Psoas muscle (tissue), 7 donors: ENCODE measurements at regions not wholly inside any gene's neighbourhood (a gene's known extent, or its start where the extent isn't known, plus 50 kb on each side); places are given as distances from the start of the nearest gene placed in this dataset.
"Not testable (repeated sequence)": the region's sequence is repeated elsewhere in the genome, so short reads cannot be mapped to it uniquely, and the experiment has no call there.

Experiments used
- ATAC-seq, 4 donors: fragments of 200-7000 bp; cut with Tn5 transposase; one replicate each; pipeline ENCODE4 v1.9.1; 2020; ENCODE audit warnings: moderate library complexity in 3 of 4, mild to moderate bottlenecking in 2 of 4
- DNase-seq, 2 donors: peaks; one replicate each; pipeline ENCODE4 v3.0.0-alpha.2; 2020
- H3K27ac ChIP-seq: fragments of 200-600 bp; one replicate; pipeline ENCODE4 v1.8.0; 2022
- H3K27me3 ChIP-seq, 3 donors: fragments of 200-600 bp in 1 of 3; one replicate each; pipeline versions ENCODE4 v1.6.1 to v1.8.0; 2013 to 2022; ENCODE audit warnings: low read length in 2 of 3, mild to moderate bottlenecking in 2 of 3, moderate library complexity in 1 of 3; ENCODE audit not compliant: insufficient read depth in 3 of 3
- H3K36me3 ChIP-seq, 2 donors: fragments of 200-600 bp in 1 of 2; one replicate each; pipeline versions ENCODE4 v1.6.1 to v1.8.0; 2013 to 2022; ENCODE audit warnings: low read depth in 1 of 2, mild to moderate bottlenecking in 1 of 2, moderate library complexity in 1 of 2; ENCODE audit not compliant: insufficient read depth in 1 of 2
- H3K4me1 ChIP-seq: fragments of 200-600 bp; one replicate; pipeline ENCODE4 v1.8.0; 2022
- H3K4me3 ChIP-seq: fragments of 200-600 bp; one replicate; pipeline ENCODE4 v1.8.0; 2022; ENCODE audit warnings: mild to moderate bottlenecking
- H3K9me3 ChIP-seq: fragments of 200-600 bp; one replicate; pipeline ENCODE4 v1.8.0; 2022
- WGBS, 3 donors: extraction: QIAGEN DNeasy Blood & Tissue Kit; methylation state at CpG; one replicate each; pipeline versions ENCODE4 v1.1.6 to v1.1.7; 2013; 5-methylcytosine and 5-hydroxymethylcytosine counted together
- intact Hi-C, 2 donors: fragments of 100-400 bp; cut with DNase I; formaldehyde crosslinking; loops; one replicate each; pipeline versions ENCODE4 v1.11.0 to v1.14.2; 2022
- TF ChIP-seq, protein P1 (sequence below): fragments of 200-600 bp; IDR thresholded peaks from one replicate; pipeline ENCODE4 v1.8.0; 2022; ENCODE audit warnings: antibody characterized with exemption
- donor health status: healthy with polysubstance abuse.
- donor health status: DM: no; HTN: no; CAD: no; lungs with moderate emphysema.
- donor health status: Bipolar disorder and iron deficiency.
- donor health status: healthy.
- donor health status: DM: yes; HTN: yes; CAD: no.
- donor health status: DM: no; HTN: no; CAD: no.
- donor health status: DM: yes; HTN: yes; CAD: no.

DNA sequence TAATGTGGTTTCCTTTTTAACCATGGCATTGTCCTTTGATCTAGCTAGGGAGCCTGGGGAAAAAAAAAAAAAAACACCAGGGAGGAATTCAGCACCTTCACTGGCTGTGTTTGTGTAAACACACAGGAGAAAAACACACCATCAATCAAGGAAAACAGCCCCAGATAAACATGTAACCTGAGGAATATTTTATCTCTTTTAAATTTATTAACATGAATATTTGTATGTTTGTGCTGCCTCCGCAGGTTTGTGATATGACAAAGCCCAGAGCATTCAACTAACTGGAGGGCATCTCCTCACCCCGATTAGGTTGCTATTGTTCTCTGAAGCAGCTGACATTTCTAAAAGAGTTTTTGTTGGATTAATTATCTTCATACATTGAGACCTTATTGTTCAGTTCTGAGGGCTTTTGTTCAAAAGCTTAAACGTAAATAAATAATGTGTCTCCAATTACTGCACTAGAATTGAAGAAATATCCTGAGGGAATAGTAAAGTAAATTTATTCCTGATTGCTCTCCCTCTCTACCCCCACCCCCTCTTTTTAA, 89.4 kb upstream of the SEMA3E start:
- H3K36me3 ChIP-seq, result no peaks in the 10 kb centered on the region
- no peak overlapping the region for H3K4me3 ChIP-seq
- DNase-seq (no peak), ATAC-seq (no peak)
- TF ChIP-seq, protein P1, sequence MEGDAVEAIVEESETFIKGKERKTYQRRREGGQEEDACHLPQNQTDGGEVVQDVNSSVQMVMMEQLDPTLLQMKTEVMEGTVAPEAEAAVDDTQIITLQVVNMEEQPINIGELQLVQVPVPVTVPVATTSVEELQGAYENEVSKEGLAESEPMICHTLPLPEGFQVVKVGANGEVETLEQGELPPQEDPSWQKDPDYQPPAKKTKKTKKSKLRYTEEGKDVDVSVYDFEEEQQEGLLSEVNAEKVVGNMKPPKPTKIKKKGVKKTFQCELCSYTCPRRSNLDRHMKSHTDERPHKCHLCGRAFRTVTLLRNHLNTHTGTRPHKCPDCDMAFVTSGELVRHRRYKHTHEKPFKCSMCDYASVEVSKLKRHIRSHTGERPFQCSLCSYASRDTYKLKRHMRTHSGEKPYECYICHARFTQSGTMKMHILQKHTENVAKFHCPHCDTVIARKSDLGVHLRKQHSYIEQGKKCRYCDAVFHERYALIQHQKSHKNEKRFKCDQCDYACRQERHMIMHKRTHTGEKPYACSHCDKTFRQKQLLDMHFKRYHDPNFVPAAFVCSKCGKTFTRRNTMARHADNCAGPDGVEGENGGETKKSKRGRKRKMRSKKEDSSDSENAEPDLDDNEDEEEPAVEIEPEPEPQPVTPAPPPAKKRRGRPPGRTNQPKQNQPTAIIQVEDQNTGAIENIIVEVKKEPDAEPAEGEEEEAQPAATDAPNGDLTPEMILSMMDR, result no peak
- no peaks in the 10 kb centered on the region for H3K4me1 ChIP-seq
- H3K27me3 ChIP-seq, result no peaks in the 10 kb centered on the region
- no peak overlapping the region for H3K27ac ChIP-seq
- intact Hi-C loops, result no loop called here
- H3K9me3 ChIP-seq, result no peaks in the 10 kb centered on the region
- WGBS, 3 donors, result 39 to 41% (median 41%) methylated on average over 3 of the region's 3 CpGs

GRCh38 chr7:83732305-83732704, 83.4 kb upstream of the SEMA3E start:
- intact Hi-C loops, result no loop called here
- Histone ChIP-seq H3K36me3 (no peaks in the 10 kb centered on the region), H3K27ac (no peak overlapping the region), H3K27me3 (no peaks in the 10 kb centered on the region), H3K9me3 (no peaks in the 10 kb centered on the region), H3K4me1 (no peaks in the 10 kb centered on the region), H3K4me3 (no peak overlapping the region)
- 85 to 90% (median 88%) methylated on average over 3 of the region's 3 CpGs for WGBS, 3 donors
- TF ChIP-seq, protein P1, result no peak
- no peak for DNase-seq
- no peak for ATAC-seq

DNA sequence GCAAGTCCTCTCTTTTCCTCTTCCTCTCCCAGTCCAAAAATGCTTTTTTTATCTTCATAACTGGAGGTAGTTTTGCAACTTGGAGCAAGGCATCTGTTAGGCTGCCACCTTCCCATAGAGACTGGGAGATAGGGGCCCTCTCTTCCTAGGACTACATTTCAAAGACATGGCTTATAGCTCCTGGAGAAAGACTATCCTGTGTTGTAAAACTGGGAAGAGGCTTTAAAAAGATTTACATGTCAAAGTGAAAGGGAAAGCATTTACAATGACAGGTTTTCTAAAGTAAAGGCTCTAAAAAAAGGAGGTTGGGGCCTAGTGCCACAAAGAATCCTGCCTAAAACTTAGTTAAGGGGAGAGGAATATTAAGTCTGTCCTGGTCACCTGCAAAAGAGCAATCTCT, 82.2 kb upstream of the SEMA3E start:
- Histone ChIP-seq H3K4me3 (no peak overlapping the region), H3K27ac (no peak overlapping the region), H3K4me1 (no peaks in the 10 kb centered on the region), H3K9me3 (no peaks in the 10 kb centered on the region), H3K36me3 (no peaks in the 10 kb centered on the region), H3K27me3 (no peaks in the 10 kb centered on the region)
- intact Hi-C loops, result no loop called here
- TF ChIP-seq, protein P1, result no peak
- no peak for ATAC-seq
- DNase-seq, result no peak

DNA sequence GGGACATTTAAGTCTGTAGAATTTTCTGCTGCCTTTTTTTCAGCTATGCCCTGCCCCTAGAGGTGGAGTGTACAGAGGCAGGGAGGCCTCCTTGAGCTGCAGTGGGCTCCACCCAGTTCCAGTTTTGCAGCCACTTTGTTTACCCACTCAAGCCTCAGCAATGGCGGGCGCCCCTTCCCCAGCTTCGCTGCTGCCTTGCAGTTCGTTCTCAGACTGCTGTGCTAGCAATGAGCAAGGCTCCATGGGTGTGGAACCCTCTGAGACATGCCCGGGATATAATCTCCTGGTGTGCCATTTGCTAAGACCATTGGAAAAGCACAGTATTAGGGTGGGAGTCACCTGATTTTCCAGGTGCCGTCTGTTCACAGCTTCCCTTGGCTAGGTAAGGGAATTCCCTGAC, 68.0 kb upstream of the SEMA3E start:
- H3K9me3 ChIP-seq, ATAC-seq, H3K27ac ChIP-seq, intact Hi-C loops, H3K36me3 ChIP-seq, H3K4me1 ChIP-seq, H3K27me3 ChIP-seq, DNase-seq, H3K4me3 ChIP-seq: not testable (repeated sequence)
- 83 to 95% (median 93%) methylated on average over 6 of the region's 6 CpGs for WGBS, 3 donors

- H3K4me3 ChIP-seq, result no peak overlapping the region
- intact Hi-C loops, result no loop called here
- ATAC-seq (no peak), DNase-seq (no peak)
- H3K27ac ChIP-seq, result no peak overlapping the region
- no peaks in the 10 kb centered on the region for H3K9me3 ChIP-seq
- 77 to 87% (median 79%) methylated on average over 3 of the region's 3 CpGs for WGBS, 3 donors
- TF ChIP-seq, protein P1, result no peak
- H3K27me3 ChIP-seq, result no peaks in the 10 kb centered on the region
- no peaks in the 10 kb centered on the region for H3K4me1 ChIP-seq
- no peaks in the 10 kb centered on the region for H3K36me3 ChIP-seq
These were observed 59.6 kb upstream of the SEMA3E start for GRCh38 chr7:83708531-83708930.
